ENCODE measurements at regions not wholly inside any gene's neighbourhood (a gene's known extent, or its start where the extent isn't known, plus 50 kb on each side); places are given as distances from the start of the nearest gene placed in this dataset.

GRCh38 chr21:39077876-39078275, 105.4 kb downstream of the PSMG1 start:
- 0 out of 2 replicates have a peak, but pooled peaks cover 4% of the 10 kb centered on the region for H3K9me3 ChIP-seq (ENCODE audit: low read length)
- no peak overlapping the region for H3K27ac ChIP-seq (ENCODE audit: low read length)
- H3K4me1 ChIP-seq (ENCODE audit: insufficient read depth, low read length): peaks cover 5% of the 10 kb centered on the region
- intact Hi-C loops (cut with micrococcal nuclease): loop anchor here (5.0 kb wide), 1 partner anchor 271 kb away; the partner anchor contains the start of gene ETS2
- no peak overlapping the region for H3K4me2 ChIP-seq (ENCODE audit: low read length)
- DNase-seq (no peak), ATAC-seq (peak; percentile 67)
- TF ChIP-seq CTCF (conservative IDR thresholded peaks at IDR 0.05; ENCODE audit: low read depth, low read length) (no peak), EZH2 (IDR thresholded peaks at IDR 0.05; ENCODE audit: low read length, unreplicated experiment) (no peak), EZH2phosphoT487 (IDR thresholded peaks at IDR 0.05; ENCODE audit: borderline replicate concordance, low read length) (no peak)
- H2AFZ ChIP-seq (ENCODE audit: low read length): no peak overlapping the region
- BruUV-seq (replicated peaks): no TSS peak
- ChIA-PET CTCF (no interaction called here), POLR2A (ENCODE audit: unreplicated experiment) (no interaction called here)
- no peaks in the 10 kb centered on the region for H3K36me3 ChIP-seq (ENCODE audit: low read depth, low read length)
- no peaks in the 10 kb centered on the region for H3K9me2 ChIP-seq (replicated peaks; ENCODE audit: low read length)
- H3K27me3 ChIP-seq (ENCODE audit: low read length): no peaks in the 10 kb centered on the region
- no peaks in the 10 kb centered on the region for H3K79me2 ChIP-seq (ENCODE audit: low read length)
- H3K4me3 ChIP-seq (ENCODE audit: low read length): no peak overlapping the region
- no peaks in the 10 kb centered on the region for H4K20me1 ChIP-seq (ENCODE audit: low read length)
- no peak overlapping the region for H3K9ac ChIP-seq (ENCODE audit: low read length)
- no peaks in the 10 kb centered on the region for H3F3A ChIP-seq (ENCODE audit: low read length, unreplicated experiment)

- H4K20me1 ChIP-seq (ENCODE audit: low read length): no peaks in the 10 kb centered on the region
- 0 out of 2 replicates have a peak, but pooled peaks cover 4% of the 10 kb centered on the region for H3K9me3 ChIP-seq (ENCODE audit: low read length)
- no peak overlapping the region for H3K27ac ChIP-seq (ENCODE audit: low read length)
- H3K4me3 ChIP-seq (ENCODE audit: low read length): no peak overlapping the region
- no peak overlapping the region for H2AFZ ChIP-seq (ENCODE audit: low read length)
- H3K79me2 ChIP-seq (ENCODE audit: low read length): no peaks in the 10 kb centered on the region
- no peaks in the 10 kb centered on the region for H3F3A ChIP-seq (ENCODE audit: low read length, unreplicated experiment)
- no peaks in the 10 kb centered on the region for H3K9me2 ChIP-seq (replicated peaks; ENCODE audit: low read length)
- ChIA-PET POLR2A (ENCODE audit: unreplicated experiment) (no interaction called here), CTCF (no interaction called here)
- ATAC-seq (no peak), DNase-seq (no peak)
- no TSS peak for BruUV-seq (replicated peaks)
- intact Hi-C loops (cut with micrococcal nuclease): no loop called here
- no peaks in the 10 kb centered on the region for H3K27me3 ChIP-seq (ENCODE audit: low read length)
- no peaks in the 10 kb centered on the region for H3K4me1 ChIP-seq (ENCODE audit: insufficient read depth, low read length)
- no peak overlapping the region for H3K9ac ChIP-seq (ENCODE audit: low read length)
- TF ChIP-seq CTCF (conservative IDR thresholded peaks at IDR 0.05; ENCODE audit: low read depth, low read length): no peak
- TF ChIP-seq EZH2 (IDR thresholded peaks at IDR 0.05; ENCODE audit: low read length, unreplicated experiment): no peak
- TF ChIP-seq EZH2phosphoT487 (IDR thresholded peaks at IDR 0.05; ENCODE audit: borderline replicate concordance, low read length): no peak
- no peaks in the 10 kb centered on the region for H3K36me3 ChIP-seq (ENCODE audit: low read depth, low read length)
- no peak overlapping the region for H3K4me2 ChIP-seq (ENCODE audit: low read length)
These were observed 108.7 kb downstream of the PSMG1 start for GRCh38 chr21:39074508-39074907.

GRCh38 chr21:39073717-39074116, 109.5 kb downstream of the PSMG1 start:
- ATAC-seq: no peak
- TF ChIP-seq EZH2phosphoT487 (IDR thresholded peaks at IDR 0.05; ENCODE audit: borderline replicate concordance, low read length) (no peak), EZH2 (IDR thresholded peaks at IDR 0.05; ENCODE audit: low read length, unreplicated experiment) (no peak), CTCF (conservative IDR thresholded peaks at IDR 0.05; ENCODE audit: low read depth, low read length) (no peak)
- Histone ChIP-seq H3K9ac (ENCODE audit: low read length) (no peak overlapping the region), H3K27me3 (ENCODE audit: low read length) (no peaks in the 10 kb centered on the region), H3K27ac (ENCODE audit: low read length) (no peak overlapping the region), H3F3A (ENCODE audit: low read length, unreplicated experiment) (no peaks in the 10 kb centered on the region), H3K4me2 (ENCODE audit: low read length) (no peak overlapping the region), H3K4me3 (ENCODE audit: low read length) (no peak overlapping the region), H3K9me2 (replicated peaks; ENCODE audit: low read length) (no peaks in the 10 kb centered on the region), H4K20me1 (ENCODE audit: low read length) (no peaks in the 10 kb centered on the region), H3K4me1 (ENCODE audit: insufficient read depth, low read length) (no peaks in the 10 kb centered on the region), H3K79me2 (ENCODE audit: low read length) (no peaks in the 10 kb centered on the region), H3K9me3 (ENCODE audit: low read length) (0 out of 2 replicates have a peak, but pooled peaks cover 4% of the 10 kb centered on the region), H2AFZ (ENCODE audit: low read length) (no peak overlapping the region), H3K36me3 (ENCODE audit: low read depth, low read length) (no peaks in the 10 kb centered on the region)
- no TSS peak for BruUV-seq (replicated peaks)
- POLR2A ChIA-PET (ENCODE audit: unreplicated experiment): no interaction called here
- CTCF ChIA-PET: no interaction called here
- intact Hi-C loops (cut with micrococcal nuclease): no loop called here
- DNase-seq: no peak
